Parathyroid adenoma (tissue), 2 donors: ENCODE measurements at regions not wholly inside any gene's neighbourhood (a gene's known extent, or its start where the extent isn't known, plus 50 kb on each side); places are given as distances from the start of the nearest gene placed in this dataset.

Experiments used
- H2AFZ ChIP-seq: fragments of 300-600 bp; sonication (generic); one replicate; pipeline ENCODE4 v1.7.0; 2017; ENCODE audit warnings: antibody characterized with exemption, mild to moderate bottlenecking
- H3K27ac ChIP-seq: fragments of 300-600 bp; sonication (generic); one replicate; pipeline ENCODE4 v1.7.0; 2017
- H3K27me3 ChIP-seq: fragments of 300-600 bp; sonication (generic); one replicate; pipeline ENCODE4 v1.7.0; 2017; ENCODE audit warnings: low read length; ENCODE audit not compliant: control insufficient read depth, insufficient read depth
- H3K36me3 ChIP-seq: fragments of 300-600 bp; sonication (generic); one replicate; pipeline ENCODE4 v1.7.0; 2017; ENCODE audit warnings: low read length; ENCODE audit not compliant: control insufficient read depth, insufficient read depth
- H3K4me1 ChIP-seq: fragments of 300-600 bp; sonication (generic); one replicate; pipeline ENCODE4 v1.7.0; 2017; ENCODE audit warnings: control low read depth
- H3K4me2 ChIP-seq: fragments of 300-600 bp; sonication (generic); one replicate; pipeline ENCODE4 v1.7.0; 2017; ENCODE audit warnings: low read length
- H3K4me3 ChIP-seq: fragments of 300-600 bp; sonication (generic); one replicate; pipeline ENCODE4 v1.7.0; 2017; ENCODE audit warnings: low read depth, low read length
- H3K79me2 ChIP-seq: fragments of 300-600 bp; sonication (generic); one replicate; pipeline ENCODE4 v1.7.0; 2017; ENCODE audit warnings: control low read depth
- H3K9ac ChIP-seq: fragments of 300-600 bp; sonication (generic); one replicate; pipeline ENCODE4 v1.7.0; 2017; ENCODE audit warnings: mild to moderate bottlenecking
- H3K9me3 ChIP-seq: fragments of 300-600 bp; sonication (generic); one replicate; pipeline ENCODE4 v1.7.0; 2017; ENCODE audit warnings: low read length; ENCODE audit not compliant: control insufficient read depth
- TF ChIP-seq, protein P1 (sequence below): fragments of 300-600 bp; sonication (generic); IDR thresholded peaks from one replicate; pipeline ENCODE4 v1.7.0; 2017; ENCODE audit warnings: antibody characterized with exemption, mild to moderate bottlenecking
- donor health status: primary hyperparathyroidism.

DNA sequence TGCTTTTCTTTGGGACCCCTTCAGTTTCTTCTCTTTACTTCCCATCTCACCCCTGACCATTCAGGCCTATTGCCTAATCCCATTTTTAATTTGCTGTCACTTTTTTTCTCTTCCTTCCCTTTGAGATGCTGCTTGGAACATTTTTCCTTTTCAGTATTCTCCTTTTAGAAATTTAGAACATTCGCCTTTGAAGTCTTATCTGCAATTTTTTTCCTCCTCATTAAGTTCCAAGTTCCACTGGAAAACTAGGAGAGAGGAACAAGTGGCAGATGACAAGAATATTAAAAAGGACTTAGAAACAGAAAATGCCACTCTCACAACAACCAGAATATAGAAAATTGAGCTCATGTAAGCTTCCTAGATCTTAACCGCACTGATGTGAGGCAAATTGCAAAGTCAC lies 126.6 kb downstream of the PSMG1 start:
- H3K27me3 ChIP-seq, result no peaks in the 10 kb centered on the region
- no peak overlapping the region for H3K4me3 ChIP-seq
- no peak overlapping the region for H3K9ac ChIP-seq
- no peaks in the 10 kb centered on the region for H3K79me2 ChIP-seq
- H3K9me3 ChIP-seq, result no peaks in the 10 kb centered on the region
- H3K36me3 ChIP-seq, result no peaks in the 10 kb centered on the region
- H3K27ac ChIP-seq, result no peak overlapping the region
- H3K4me1 ChIP-seq, result no peaks in the 10 kb centered on the region
- TF ChIP-seq, protein P1, sequence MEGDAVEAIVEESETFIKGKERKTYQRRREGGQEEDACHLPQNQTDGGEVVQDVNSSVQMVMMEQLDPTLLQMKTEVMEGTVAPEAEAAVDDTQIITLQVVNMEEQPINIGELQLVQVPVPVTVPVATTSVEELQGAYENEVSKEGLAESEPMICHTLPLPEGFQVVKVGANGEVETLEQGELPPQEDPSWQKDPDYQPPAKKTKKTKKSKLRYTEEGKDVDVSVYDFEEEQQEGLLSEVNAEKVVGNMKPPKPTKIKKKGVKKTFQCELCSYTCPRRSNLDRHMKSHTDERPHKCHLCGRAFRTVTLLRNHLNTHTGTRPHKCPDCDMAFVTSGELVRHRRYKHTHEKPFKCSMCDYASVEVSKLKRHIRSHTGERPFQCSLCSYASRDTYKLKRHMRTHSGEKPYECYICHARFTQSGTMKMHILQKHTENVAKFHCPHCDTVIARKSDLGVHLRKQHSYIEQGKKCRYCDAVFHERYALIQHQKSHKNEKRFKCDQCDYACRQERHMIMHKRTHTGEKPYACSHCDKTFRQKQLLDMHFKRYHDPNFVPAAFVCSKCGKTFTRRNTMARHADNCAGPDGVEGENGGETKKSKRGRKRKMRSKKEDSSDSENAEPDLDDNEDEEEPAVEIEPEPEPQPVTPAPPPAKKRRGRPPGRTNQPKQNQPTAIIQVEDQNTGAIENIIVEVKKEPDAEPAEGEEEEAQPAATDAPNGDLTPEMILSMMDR, result no peak
- no peak overlapping the region for H3K4me2 ChIP-seq
- H2AFZ ChIP-seq, result no peak overlapping the region

DNA sequence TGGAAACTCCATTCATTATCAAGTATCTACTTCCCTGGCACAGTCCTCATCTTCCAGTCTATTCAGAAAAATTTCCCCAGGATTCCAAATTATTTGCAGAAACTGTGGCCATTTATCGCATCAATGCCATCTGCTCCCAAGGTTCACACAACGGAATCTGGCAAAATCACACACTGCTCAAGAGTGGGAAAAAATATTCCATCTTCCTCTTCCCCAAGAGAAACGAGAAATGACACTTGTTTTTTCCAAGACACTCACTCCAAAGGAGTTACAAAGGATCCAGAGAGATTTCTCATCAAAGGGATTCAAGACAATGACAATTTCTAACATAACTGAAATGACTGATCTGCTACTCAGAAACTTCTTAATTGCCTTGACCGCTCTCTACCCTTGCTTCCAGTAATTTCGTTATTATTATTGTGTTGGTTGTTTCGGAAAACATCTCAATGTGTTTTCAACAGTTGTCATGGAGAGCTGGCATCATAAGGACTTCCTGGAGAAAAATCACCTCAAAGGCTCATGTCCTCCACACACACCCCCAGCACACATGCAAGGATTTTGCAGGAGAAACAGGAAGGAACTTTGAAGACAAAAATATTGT lies 128.0 kb downstream of the PSMG1 start:
- Histone ChIP-seq H3K4me2 (no peak overlapping the region), H3K9me3 (no peaks in the 10 kb centered on the region), H3K27ac (peak overlapping the region; percentile 76), H3K4me1 (no peaks in the 10 kb centered on the region), H2AFZ (no peak overlapping the region), H3K27me3 (no peaks in the 10 kb centered on the region), H3K36me3 (no peaks in the 10 kb centered on the region), H3K4me3 (no peak overlapping the region), H3K79me2 (no peaks in the 10 kb centered on the region), H3K9ac (no peak overlapping the region)
- TF ChIP-seq, protein P1, result no peak

DNA sequence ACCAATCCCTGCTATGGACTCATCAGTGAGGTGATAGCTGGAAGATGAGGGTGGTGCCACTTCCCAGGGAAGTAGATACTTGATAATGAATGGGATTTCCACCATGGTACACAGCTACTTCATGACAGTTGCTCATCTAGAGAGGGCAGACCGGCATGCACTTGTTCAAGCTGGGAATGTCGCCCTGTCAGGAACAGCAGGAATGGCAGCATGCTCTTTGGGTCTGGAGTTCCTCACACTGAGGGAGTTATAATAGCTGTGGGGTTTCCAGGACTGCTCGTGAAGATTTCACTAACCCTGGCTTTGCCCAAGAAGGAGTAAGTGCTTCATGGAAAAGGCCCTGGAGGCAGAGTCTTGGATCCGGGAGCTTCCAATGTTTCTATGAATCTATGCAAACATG lies 129.2 kb downstream of the PSMG1 start:
- peak overlapping the region; percentile 76 for H3K27ac ChIP-seq
- H3K4me3 ChIP-seq, result no peak overlapping the region
- no peak overlapping the region for H3K9ac ChIP-seq
- H3K4me1 ChIP-seq, result no peaks in the 10 kb centered on the region
- TF ChIP-seq, protein P1, result no peak
- no peaks in the 10 kb centered on the region for H3K9me3 ChIP-seq
- no peaks in the 10 kb centered on the region for H3K36me3 ChIP-seq
- H3K27me3 ChIP-seq, result no peaks in the 10 kb centered on the region
- H3K4me2 ChIP-seq, result no peak overlapping the region
- H3K79me2 ChIP-seq, result no peaks in the 10 kb centered on the region
- no peak overlapping the region for H2AFZ ChIP-seq

DNA sequence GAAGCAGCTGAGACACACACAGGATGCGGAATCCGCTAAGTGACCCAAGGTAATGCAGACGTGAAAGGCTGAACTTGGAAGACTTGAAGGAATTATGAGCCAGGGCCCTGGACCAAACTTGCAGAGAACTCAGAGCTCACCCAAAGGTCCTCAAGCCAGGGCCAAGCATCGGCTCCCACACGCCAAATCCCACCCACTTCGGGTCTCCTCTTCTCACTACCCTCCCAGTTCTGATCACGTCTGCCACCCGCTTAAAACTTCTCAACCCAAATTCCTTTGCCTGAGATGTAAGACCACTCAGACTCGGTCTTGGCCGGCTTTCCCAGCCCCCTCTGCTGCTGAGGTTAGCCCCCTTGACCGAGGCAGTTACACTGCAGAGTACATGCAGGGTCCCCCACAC lies 130.1 kb downstream of the PSMG1 start:
- Histone ChIP-seq H3K27me3 (no peaks in the 10 kb centered on the region), H3K27ac (no peak overlapping the region), H3K4me3 (no peak overlapping the region), H3K36me3 (no peaks in the 10 kb centered on the region), H3K79me2 (no peaks in the 10 kb centered on the region), H3K4me1 (no peaks in the 10 kb centered on the region), H3K9me3 (no peaks in the 10 kb centered on the region), H3K9ac (no peak overlapping the region), H2AFZ (no peak overlapping the region), H3K4me2 (no peak overlapping the region)
- TF ChIP-seq, protein P1, result no peak

DNA sequence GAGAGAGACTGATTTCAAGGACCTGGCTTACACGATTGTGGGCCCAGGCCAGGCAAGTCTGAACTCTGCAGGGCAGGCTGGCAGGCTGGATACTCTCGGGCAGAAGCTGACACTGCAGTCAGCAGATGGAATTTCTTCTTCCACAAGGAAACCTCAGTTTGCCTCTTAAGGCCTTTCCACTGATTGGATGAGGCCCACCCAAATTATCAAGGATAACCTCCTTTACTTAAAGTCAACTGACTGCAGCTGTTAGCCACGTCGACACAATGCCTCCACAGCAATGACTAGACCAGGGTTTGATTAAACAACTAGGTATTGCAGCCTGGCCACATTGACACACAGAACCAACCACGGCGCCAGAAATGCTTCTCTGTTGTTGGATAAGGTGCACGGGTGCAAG lies 130.5 kb downstream of the PSMG1 start:
- H3K4me1 ChIP-seq, result no peaks in the 10 kb centered on the region
- no peaks in the 10 kb centered on the region for H3K79me2 ChIP-seq
- H3K36me3 ChIP-seq, result no peaks in the 10 kb centered on the region
- no peak overlapping the region for H3K4me2 ChIP-seq
- no peaks in the 10 kb centered on the region for H3K9me3 ChIP-seq
- H3K9ac ChIP-seq, result no peak overlapping the region
- H3K4me3 ChIP-seq, result no peak overlapping the region
- no peaks in the 10 kb centered on the region for H3K27me3 ChIP-seq
- no peak overlapping the region for H2AFZ ChIP-seq
- TF ChIP-seq, protein P1, result no peak
- no peak overlapping the region for H3K27ac ChIP-seq
